WTC11 (cell line): ENCODE measurements at regions not wholly inside any gene's neighbourhood (a gene's known extent, or its start where the extent isn't known, plus 50 kb on each side); places are given as distances from the start of the nearest gene placed in this dataset.

Experiments
- ESRRA ChIP-seq: sonication (generic); formaldehyde crosslinking; IDR thresholded peaks from 2 replicates; pipeline ENCODE4 v1.8.1; 2022; ENCODE audit warnings: mild to moderate bottlenecking, missing genetic modification reagents, borderline replicate concordance
- JUN ChIP-seq: sonication (generic); formaldehyde crosslinking; IDR thresholded peaks from 2 replicates; pipeline ENCODE4 v1.8.0; 2023; ENCODE audit warnings: mild to moderate bottlenecking, missing genetic modification reagents
- NR2C2 ChIP-seq: sonication (generic); formaldehyde crosslinking; IDR thresholded peaks from 2 replicates; pipeline ENCODE4 v1.8.0; 2022; ENCODE audit warnings: mild to moderate bottlenecking, missing genetic modification reagents
- SOX15 ChIP-seq: fragments of 250-450 bp; sonication (Bioruptor Pico); IDR thresholded peaks from 2 replicates; pipeline ENCODE4 v1.9.0; 2021; ENCODE audit warnings: mild to moderate bottlenecking
- TEAD4 ChIP-seq: sonication (generic); formaldehyde crosslinking; IDR thresholded peaks from 2 replicates; pipeline ENCODE4 v1.8.0; 2022; ENCODE audit warnings: mild to moderate bottlenecking, missing genetic modification reagents
- ZNF232 ChIP-seq: sonication (generic); formaldehyde crosslinking; IDR thresholded peaks from 2 replicates; pipeline ENCODE4 v1.8.0; 2022; ENCODE audit warnings: mild to moderate bottlenecking, missing genetic modification reagents
- TF ChIP-seq, protein P1 (sequence below): fragments of 200-600 bp; IDR thresholded peaks from 2 replicates; pipeline ENCODE4 v1.8.0; 2022; ENCODE audit warnings: antibody characterized with exemption
- TF ChIP-seq, protein P2 (sequence below): sonication (generic); formaldehyde crosslinking; IDR thresholded peaks from 2 replicates; pipeline ENCODE4 v1.8.1; 2023; ENCODE audit warnings: mild to moderate bottlenecking, missing genetic modification reagents

DNA sequence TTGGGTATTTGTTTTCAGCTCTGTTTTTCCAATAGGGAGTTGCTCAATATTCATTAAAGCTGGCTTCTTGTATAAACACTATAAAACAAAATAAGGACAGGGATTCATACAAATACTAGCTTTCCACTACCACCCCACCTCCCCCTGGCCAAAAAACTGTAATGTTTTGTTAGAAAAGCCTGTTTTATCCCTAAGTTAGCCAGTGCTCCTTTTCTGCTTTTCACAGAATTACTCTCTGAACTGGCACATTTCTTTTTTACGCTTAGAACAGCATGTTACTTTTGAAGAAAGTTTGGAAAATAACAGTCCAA, 147.4 kb upstream of the DMRT1 start:
- TF ChIP-seq, protein P1, sequence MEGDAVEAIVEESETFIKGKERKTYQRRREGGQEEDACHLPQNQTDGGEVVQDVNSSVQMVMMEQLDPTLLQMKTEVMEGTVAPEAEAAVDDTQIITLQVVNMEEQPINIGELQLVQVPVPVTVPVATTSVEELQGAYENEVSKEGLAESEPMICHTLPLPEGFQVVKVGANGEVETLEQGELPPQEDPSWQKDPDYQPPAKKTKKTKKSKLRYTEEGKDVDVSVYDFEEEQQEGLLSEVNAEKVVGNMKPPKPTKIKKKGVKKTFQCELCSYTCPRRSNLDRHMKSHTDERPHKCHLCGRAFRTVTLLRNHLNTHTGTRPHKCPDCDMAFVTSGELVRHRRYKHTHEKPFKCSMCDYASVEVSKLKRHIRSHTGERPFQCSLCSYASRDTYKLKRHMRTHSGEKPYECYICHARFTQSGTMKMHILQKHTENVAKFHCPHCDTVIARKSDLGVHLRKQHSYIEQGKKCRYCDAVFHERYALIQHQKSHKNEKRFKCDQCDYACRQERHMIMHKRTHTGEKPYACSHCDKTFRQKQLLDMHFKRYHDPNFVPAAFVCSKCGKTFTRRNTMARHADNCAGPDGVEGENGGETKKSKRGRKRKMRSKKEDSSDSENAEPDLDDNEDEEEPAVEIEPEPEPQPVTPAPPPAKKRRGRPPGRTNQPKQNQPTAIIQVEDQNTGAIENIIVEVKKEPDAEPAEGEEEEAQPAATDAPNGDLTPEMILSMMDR = no peak
- TF ChIP-seq ZNF232 (CRISPR knock-in tag) = no peak
- TF ChIP-seq TEAD4 (CRISPR knock-in tag) = no peak
- no peak for TF ChIP-seq SOX15
- TF ChIP-seq, protein P2, sequence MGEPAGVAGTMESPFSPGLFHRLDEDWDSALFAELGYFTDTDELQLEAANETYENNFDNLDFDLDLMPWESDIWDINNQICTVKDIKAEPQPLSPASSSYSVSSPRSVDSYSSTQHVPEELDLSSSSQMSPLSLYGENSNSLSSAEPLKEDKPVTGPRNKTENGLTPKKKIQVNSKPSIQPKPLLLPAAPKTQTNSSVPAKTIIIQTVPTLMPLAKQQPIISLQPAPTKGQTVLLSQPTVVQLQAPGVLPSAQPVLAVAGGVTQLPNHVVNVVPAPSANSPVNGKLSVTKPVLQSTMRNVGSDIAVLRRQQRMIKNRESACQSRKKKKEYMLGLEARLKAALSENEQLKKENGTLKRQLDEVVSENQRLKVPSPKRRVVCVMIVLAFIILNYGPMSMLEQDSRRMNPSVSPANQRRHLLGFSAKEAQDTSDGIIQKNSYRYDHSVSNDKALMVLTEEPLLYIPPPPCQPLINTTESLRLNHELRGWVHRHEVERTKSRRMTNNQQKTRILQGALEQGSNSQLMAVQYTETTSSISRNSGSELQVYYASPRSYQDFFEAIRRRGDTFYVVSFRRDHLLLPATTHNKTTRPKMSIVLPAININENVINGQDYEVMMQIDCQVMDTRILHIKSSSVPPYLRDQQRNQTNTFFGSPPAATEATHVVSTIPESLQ (CRISPR knock-in tag) = no peak
- no peak for TF ChIP-seq JUN (CRISPR knock-in tag)
- TF ChIP-seq NR2C2 (CRISPR knock-in tag) = no peak
- TF ChIP-seq ESRRA = no peak
